ENCODE measurements at regions not wholly inside any gene's neighbourhood (a gene's known extent, or its start where the extent isn't known, plus 50 kb on each side); places are given as distances from the start of the nearest gene placed in this dataset.
"Not testable (repeated sequence)": the region's sequence is repeated elsewhere in the genome, so short reads cannot be mapped to it uniquely, and the experiment has no call there.

GRCh38 chr4:152193059-152193458, 342.8 kb downstream of the FBXW7 start:
- DNase-seq (ENCODE audit: low spot score) = no peak

DNA sequence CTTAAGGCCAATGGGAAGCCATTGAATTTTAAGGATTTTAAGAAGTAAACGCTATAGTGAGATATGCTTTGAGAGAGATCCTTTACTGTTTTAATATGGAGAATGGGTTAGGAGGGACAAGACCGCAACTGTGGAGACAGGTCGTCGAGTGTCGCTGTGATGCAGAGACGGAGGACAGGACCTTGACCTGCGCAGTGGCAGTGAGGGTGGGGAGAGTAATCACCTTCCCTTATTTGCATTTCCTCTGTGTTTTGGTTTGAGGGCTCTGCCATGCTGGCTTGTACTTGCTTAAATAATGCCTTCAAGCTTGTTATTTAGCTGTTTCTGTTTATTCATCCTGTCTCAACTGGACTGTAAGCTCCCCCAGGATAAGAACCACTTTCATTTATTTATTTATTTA, 345.0 kb downstream of the FBXW7 start:
- no peak for DNase-seq (ENCODE audit: low spot score)

GRCh38 chr4:152189451-152190179, 346.3 kb downstream of the FBXW7 start:
- no peak for DNase-seq (ENCODE audit: low spot score)

DNA sequence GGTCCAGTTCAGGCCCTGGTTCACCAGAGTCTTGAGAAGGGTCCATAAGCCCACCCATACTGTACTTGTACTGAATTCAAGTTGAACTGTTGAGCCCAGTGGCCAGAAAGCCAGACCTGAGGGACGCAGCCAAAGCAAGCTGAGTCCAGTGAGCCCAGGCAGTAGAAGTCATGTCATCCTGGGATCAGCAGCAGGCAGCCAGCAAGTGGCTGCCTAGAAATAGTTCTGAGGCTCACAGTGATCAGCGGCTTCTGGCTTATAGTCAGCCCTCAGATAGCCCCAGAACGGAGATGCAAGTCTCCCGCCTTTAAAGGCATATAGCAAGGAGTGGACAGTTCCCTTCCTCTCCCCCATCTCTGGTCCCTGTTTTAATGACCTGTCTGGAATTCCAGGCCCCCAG, 347.1 kb downstream of the FBXW7 start:
- no peak for DNase-seq (ENCODE audit: low spot score)

DNA sequence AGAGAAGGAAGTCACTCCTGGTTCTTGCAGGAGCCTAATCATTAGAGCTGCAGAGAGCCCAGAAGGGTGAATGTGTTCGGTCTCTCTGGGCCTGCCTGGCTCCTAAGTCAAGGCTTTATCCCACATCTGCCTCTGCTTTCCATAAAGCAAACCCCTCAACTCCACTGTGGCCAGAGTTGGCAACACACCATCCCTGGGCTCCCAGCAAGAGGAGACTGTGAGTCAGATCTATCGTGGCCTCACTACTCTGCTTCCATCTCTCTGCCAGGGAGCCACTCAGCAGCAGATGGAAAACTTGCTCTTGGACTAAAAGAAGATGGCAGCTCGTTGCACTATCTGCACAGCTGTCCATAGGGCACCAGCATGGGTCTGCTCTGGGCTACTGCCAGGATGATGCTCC, 348.2 kb downstream of the FBXW7 start:
- DNase-seq (ENCODE audit: low spot score) = no peak

DNA sequence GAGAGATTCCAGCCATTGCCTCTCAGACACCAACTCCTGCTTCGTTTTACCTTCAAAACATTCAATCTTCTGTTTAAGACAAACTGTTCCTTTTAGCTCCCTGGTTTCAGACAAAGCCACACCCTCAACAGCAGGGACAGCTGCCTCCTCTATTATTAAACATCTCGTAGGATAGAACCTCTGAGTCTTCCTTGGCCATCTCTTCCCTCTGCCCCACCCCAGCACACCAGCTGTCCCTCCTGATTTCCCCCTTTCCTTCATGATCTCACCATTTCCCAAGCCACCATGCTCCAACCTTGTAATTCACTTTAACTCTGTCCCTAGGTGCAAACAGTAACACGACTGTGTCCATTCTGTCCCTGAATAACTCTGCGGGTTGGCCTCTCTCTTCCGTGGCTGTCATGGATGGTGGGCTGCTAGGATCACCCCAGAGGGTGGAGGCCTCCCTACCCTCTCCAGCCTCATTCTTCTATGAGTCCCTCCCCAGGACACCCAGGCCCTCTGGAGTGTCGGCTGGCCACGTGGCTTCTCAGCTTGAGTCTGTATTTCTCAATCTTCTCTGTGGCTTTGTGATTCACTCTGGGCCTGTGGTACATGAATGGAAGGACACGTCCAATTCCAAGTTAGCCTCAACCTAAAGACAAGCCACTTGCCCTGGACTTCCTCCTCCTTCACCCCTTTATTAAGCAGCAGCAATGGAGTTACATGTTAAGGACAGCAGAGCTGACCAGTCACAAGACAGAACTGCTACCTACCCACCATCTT, 349.9 kb downstream of the FBXW7 start:
- DNase-seq (ENCODE audit: low spot score) = no peak

GRCh38 chr4:152181150-152181549, 354.7 kb downstream of the FBXW7 start:
- no peak for DNase-seq (ENCODE audit: low spot score)

GRCh38 chr4:152180369-152180768, 355.5 kb downstream of the FBXW7 start:
- DNase-seq (ENCODE audit: low spot score) = no peak

DNA sequence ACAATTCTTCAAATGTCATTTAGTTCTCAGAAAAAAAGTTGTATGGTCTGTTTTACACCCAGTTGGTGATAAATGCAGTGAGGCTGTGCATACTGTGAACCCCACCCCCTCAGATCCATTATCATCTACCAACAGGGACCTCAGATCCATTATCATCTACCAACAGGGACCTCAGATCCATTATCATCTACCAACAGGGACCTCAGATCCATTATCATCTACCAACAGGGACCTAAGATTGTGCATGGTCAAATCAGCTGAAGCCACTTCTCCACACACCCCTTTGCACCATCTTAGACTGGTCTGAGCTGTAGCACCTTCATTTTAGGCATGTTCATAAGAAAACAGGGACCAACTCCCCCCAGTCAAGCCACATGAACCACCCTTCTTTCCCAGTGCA, 358.4 kb downstream of the FBXW7 start:
- DNase-seq (ENCODE audit: low spot score) = not testable (repeated sequence)

DNA sequence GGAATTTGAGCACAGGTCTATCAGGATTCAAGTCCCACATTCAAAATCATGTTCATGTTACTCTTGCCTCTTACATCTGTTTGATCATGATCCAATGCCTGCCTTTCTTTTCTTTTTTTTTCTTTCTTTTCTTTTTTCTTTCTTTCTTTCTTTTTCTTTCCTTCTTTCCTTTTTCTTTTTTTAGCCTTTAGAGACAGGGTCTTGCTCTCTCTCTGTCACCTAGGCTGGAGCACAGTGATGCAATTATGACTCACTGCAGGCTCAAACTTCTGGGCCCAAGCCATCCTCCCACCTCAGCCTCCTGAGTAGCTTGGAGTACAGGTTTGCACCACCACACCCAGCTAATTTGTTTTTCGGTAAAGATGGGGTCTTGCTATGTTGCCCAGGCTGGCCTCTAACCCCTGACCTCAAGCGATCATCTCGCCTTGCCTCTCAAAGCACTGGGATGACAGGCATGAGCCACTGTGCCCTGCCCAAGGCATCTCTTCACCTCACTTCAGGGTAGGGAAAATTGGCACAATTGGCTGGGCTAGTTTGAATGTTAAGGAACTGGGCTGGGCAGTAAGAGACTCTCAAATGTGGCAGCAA, 359.2 kb downstream of the FBXW7 start:
- no peak for DNase-seq (ENCODE audit: low spot score)

DNA sequence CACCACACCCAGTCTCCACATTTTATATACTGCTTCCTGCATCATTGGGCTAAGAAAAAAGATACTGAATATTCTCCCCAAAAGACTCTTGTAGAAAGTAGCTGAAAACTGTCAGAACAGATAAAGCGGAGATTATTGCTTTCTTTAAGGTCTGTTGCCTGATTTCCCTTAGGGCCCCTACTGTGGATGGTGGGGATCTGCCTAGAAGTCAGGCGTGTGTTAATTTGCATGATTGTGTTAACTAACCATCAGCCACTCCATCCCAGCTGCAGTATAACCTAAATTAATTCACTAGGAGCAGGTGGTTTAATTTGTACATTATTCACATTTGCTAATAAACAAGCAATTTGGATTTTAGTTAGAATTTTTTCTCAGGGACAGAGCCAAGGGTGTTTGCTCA, 360.3 kb downstream of the FBXW7 start:
- DNase-seq (ENCODE audit: low spot score) = no peak

DNA sequence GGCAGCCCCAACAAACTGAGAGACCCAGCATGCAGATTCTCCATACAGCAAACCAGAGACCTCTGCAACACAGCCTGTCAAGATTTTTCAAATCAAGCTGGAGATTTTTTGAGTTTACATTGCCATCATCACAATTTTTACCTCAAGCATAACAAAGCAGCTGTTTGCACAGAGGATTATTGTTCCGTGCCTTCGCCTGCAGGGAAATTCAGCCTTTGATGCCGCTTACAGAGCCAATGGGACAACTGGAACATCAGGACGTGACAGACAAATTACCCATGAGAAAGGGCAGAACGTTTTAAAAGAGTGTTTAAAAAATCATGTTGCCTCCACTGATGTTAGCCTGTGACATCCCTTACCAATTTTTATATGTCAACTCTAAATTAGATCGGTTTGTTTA, 363.7 kb downstream of the FBXW7 start:
- no peak for DNase-seq (ENCODE audit: low spot score)

DNA sequence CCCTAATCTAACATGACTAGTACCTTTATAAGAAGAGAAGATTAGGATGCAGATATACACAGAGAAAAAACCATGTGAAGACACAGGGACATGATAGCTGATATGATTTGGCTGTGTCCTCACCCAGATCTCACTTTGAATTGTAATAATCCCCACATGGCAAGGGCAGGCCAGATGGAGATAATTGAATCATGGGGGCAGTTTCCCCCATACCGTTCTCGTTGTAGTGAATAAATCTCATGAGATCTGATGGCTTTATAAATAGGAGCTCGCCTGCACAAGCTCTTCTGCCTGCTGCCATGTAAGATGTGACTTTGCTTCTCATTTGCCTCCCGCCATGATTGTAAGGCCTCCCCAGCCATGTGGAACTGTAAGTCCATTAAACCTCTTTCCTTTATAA, 364.3 kb downstream of the FBXW7 start:
- no peak for DNase-seq (ENCODE audit: low spot score)

DNA sequence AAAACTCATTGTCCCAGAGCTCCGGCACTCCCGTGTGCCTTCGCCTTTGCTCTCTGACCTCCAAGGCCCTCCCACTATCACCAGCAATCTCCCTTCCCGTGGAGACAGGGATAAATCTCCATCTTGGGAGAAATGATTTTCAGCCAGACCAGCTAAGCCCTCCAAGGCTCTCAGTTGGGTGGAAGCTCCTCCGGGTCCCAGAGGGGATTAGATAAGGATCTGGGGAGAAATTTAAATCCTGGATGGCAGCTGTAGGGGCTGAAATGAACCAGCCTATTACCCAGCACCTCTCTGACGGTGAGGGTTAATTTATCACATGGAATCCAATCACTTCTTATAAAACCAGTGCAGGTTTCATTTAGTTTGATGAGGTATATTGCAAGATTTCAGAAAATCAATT, 366.2 kb downstream of the FBXW7 start:
- no peak for DNase-seq (ENCODE audit: low spot score)

DNA sequence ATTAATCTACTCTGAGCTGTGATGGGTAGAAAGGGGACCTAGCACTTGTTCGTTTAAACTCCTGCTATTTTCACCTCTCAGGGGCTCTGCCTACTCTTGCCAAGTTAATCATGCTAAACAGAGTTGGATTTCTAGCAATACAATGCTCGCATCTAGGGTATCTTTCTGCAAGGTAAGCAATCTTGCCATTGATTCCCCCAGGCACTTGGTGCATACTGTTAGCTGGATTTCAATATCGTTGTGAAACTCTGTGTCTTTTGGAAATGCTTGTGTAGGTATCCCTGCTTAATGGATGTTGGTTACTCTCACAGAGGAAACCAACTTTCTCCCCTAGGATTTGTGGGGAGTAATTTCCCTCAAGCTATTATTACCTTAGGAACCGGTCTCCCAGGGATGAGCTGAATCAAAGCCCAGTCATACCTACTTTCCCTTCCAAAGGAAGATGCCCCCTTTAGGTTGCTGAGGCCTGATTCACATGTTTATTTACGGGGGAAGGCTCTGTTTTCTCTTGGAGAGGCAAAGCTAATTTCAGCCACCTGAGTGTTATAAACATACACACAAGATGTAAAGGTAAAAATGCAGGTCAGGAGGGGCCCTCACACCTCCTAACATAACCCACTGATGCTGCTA, 366.8 kb downstream of the FBXW7 start:
- no peak for DNase-seq (ENCODE audit: low spot score)

DNA sequence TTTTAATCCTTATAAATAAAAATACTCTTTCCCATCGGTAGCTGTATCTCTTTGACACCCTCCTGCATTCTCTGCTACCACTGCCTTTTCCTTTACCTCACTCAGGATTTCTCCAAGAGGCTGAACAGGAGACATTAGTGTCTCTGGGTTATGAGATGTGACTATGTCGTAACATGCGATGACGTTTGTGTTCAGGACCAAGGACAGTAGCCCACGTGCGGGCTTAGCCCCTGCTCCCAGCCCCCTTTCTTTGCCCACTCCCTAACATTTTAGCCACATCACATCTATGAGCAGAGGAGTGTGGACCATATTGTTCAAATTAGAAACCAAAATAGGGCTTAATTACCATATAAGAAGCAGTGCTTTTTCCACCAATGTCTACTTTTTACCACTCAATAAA, 369.3 kb downstream of the FBXW7 start:
- DNase-seq (ENCODE audit: low spot score) = no peak

DNA sequence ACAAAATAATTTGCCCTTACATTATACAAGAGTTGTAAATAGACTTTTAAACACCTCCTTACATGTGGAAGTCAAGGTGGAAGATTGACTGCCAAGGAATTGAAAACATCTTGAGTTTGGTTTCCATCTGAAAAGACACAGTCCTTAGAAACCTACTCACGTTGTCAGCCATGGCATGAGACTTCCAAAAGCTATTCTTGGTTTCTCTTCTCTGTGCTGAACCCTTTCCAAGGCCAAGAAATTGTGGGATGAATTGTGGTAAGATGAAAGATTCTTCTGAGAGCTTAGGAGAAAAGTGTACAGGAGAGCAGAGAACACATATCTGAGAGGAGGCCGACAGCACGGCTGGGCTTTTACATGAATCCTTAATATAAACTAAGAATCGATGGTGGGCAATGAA, 370.0 kb downstream of the FBXW7 start:
- no peak for DNase-seq (ENCODE audit: low spot score)

- DNase-seq (ENCODE audit: low spot score) = no peak
These were observed 370.7 kb downstream of the FBXW7 start for GRCh38 chr4:152165146-152165545.

- no peak for DNase-seq (ENCODE audit: low spot score)
These were observed 371.3 kb downstream of the FBXW7 start for GRCh38 chr4:152164561-152164960.

DNA sequence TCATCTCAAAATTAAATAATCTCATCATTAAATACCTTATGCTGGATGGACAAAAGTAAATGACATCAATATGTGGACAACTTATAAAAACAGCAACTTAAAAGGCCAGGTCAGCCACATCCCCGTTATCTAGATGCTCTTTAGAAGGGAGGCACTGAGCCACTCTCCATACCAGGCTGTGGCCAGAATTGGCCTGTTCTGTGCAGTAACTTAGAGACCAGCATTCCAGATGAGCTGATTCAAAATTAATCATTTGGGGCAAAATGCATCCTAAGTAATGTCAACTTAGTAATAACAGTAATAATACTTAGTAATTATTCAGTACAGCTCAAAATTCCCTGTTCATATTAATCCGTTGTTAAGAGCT, 373.6 kb downstream of the FBXW7 start:
- no peak for DNase-seq (ENCODE audit: low spot score)

- DNase-seq (ENCODE audit: low spot score) = no peak
These were observed 374.1 kb downstream of the FBXW7 start for GRCh38 chr4:152161676-152162330.

- no peak for DNase-seq (ENCODE audit: low spot score)
These were observed 375.6 kb downstream of the FBXW7 start for GRCh38 chr4:152160225-152160800.

All from putamen (tissue), 1 donor.